H1 (cell line): ENCODE measurements at regions not wholly inside any gene's neighbourhood (a gene's known extent, or its start where the extent isn't known, plus 50 kb on each side); places are given as distances from the start of the nearest gene placed in this dataset.

Experiments
- CHD2 ChIP-seq: IDR thresholded peaks from 2 replicates; pipeline ENCODE4 v1.6.1; 2012; ENCODE audit warnings: low read length, improper control_type of control experiment
- CTCF ChIP-seq, 3 experiments: IDR thresholded peaks; 1 replicate in 2 of 3; 2 replicates in 1 of 3; pipeline versions ENCODE4 v1.5.1 to v1.6.1; 2011; ENCODE audit warnings: low read length in 3 of 3, mild to moderate bottlenecking in 3 of 3, inconsistent platforms in 2 of 3, low read depth in 1 of 3, moderate library complexity in 1 of 3; ENCODE audit not compliant: insufficient read depth in 1 of 3; ENCODE audit errors: control extremely low read depth in 1 of 3
- EP300 ChIP-seq, 2 experiments: IDR thresholded peaks; 1 replicate in 1 of 2; 2 replicates in 1 of 2; pipeline ENCODE4 v1.6.1; 2011 to 2012; ENCODE audit warnings: low read depth in 2 of 2, low read length in 2 of 2, mild to moderate bottlenecking in 2 of 2, borderline replicate concordance in 1 of 2, inconsistent platforms in 1 of 2, moderate library complexity in 1 of 2

- no peak for TF ChIP-seq CHD2
- no peak for TF ChIP-seq CTCF (IDR thresholded peaks at IDR 0.05; ENCODE audit: control extremely low read depth in 1 of 3, insufficient read depth in 1 of 3, low read depth in 1 of 3, low read length in 3 of 3)
- TF ChIP-seq EP300 (IDR thresholded peaks at IDR 0.05; ENCODE audit: borderline replicate concordance in 1 of 2, low read depth in 2 of 2, low read length in 2 of 2), result no peak
These were observed 68.7 kb upstream of the MDFIC start (continued) for GRCh38 chr7:114853189-114853588.
